Esophagus squamous epithelium (tissue), 4 donors: ENCODE measurements at regions not wholly inside any gene's neighbourhood (a gene's known extent, or its start where the extent isn't known, plus 50 kb on each side); places are given as distances from the start of the nearest gene placed in this dataset.

ENCODE experiments used
- POLR2A ChIP-seq, 4 donors: fragments of 450-650 bp; IDR thresholded peaks; one replicate each; pipeline ENCODE4 v1.6.1; 2017; ENCODE audit warnings: antibody characterized with exemption in 4 of 4, mild to moderate bottlenecking in 4 of 4, moderate library complexity in 3 of 4
- TF ChIP-seq, protein P1 (sequence below), 6 experiments: fragments of 450-650 bp in 4 of 6; fragments of 200-600 bp in 2 of 6; sonication (generic) in 2 of 6; IDR thresholded peaks; one replicate each; pipeline ENCODE4 v1.5.1; 2016 to 2019; ENCODE audit warnings: antibody characterized with exemption in 6 of 6, mild to moderate bottlenecking in 4 of 6, moderate library complexity in 4 of 6

DNA sequence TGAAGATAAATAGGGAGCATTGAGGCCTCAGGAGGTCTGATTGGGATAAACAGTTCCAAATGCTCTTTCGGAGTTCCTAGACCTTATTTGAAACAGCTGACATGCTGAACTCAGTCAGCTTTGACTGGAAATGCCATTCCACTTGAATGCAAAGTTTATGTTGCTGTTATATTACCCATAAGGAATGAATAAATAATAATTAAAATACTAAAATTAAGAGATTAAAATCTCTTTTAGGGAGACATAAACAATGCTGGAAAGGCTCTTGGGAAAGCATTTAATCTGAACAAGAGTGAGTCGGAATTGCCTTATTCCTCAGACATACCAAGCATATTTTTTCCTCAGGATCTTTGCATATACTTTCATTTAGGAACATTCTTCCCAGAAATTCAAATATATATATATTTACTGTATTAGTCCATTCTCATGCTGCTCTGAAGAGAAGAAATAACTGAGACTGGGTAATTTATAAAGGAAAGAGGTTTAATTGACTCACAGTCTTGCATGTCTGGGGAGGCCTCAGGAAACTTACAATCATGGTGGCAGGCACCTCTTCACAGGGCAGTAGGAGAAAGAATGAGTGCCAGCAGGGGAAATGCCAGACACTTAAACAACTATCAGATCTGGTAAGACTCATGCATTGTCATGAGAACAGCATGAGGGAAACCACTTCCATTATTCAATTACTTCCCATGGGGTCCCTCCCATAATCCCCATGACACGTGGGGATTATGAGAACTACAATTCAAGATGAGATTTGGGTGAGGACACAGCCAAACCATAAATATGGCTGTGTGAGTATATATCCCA, 318.2 kb upstream of the PLXNA2 start:
- TF ChIP-seq, protein P1, sequence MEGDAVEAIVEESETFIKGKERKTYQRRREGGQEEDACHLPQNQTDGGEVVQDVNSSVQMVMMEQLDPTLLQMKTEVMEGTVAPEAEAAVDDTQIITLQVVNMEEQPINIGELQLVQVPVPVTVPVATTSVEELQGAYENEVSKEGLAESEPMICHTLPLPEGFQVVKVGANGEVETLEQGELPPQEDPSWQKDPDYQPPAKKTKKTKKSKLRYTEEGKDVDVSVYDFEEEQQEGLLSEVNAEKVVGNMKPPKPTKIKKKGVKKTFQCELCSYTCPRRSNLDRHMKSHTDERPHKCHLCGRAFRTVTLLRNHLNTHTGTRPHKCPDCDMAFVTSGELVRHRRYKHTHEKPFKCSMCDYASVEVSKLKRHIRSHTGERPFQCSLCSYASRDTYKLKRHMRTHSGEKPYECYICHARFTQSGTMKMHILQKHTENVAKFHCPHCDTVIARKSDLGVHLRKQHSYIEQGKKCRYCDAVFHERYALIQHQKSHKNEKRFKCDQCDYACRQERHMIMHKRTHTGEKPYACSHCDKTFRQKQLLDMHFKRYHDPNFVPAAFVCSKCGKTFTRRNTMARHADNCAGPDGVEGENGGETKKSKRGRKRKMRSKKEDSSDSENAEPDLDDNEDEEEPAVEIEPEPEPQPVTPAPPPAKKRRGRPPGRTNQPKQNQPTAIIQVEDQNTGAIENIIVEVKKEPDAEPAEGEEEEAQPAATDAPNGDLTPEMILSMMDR (IDR thresholded peaks at IDR 0.05): no peak
- no peak for TF ChIP-seq POLR2A (IDR thresholded peaks at IDR 0.05)
